NB4 (cell line): ENCODE measurements at regions not wholly inside any gene's neighbourhood (a gene's known extent, or its start where the extent isn't known, plus 50 kb on each side); places are given as distances from the start of the nearest gene placed in this dataset.

Source experiments
- DNase-seq: peaks from one replicate; pipeline ENCODE4 v3.0.0; 2010; ENCODE audit warnings: low read depth
- H3K4me3 ChIP-seq: one replicate; pipeline ENCODE4 v1.5.1; 2011; ENCODE audit warnings: mild to moderate bottlenecking, low read depth, low read length, moderate library complexity
- MYC ChIP-seq: IDR thresholded peaks from 2 replicates; pipeline ENCODE4 v1.6.1; 2011; ENCODE audit warnings: low read depth, low read length
- POLR2A ChIP-seq: IDR thresholded peaks from 2 replicates; pipeline ENCODE4 v1.6.1; 2011; ENCODE audit warnings: mild to moderate bottlenecking; ENCODE audit not compliant: insufficient read length; ENCODE audit errors: extremely low read depth
- TF ChIP-seq, protein P1 (sequence below): IDR thresholded peaks from 2 replicates; pipeline ENCODE4 v1.6.1; 2011; ENCODE audit warnings: low read depth, low read length
- TF ChIP-seq, protein P2 (sequence below): IDR thresholded peaks from one replicate; pipeline ENCODE4 v1.5.1; 2012; ENCODE audit warnings: low read depth, low read length

DNA sequence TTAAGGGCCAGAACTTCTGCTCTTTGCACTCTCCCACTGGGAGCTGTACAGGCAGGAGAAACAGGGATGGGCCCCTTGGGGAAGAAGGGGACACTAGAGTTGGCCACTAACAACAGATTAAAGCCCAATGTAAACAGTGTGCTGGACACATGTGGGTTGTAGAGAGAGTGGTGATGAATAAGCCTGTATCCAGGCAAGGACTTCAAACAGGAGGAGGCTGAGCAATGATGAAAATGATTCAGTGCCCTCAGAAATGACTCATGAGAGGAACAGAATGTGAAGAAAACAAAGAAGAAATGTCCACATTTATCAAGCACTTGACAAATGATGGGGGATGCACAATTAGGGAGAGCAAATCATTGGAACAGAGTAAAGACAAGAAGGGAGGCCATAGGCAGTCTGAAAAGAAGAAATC lies 242.3 kb downstream of the TBX18 start:
- DNase-seq, result no peak
- TF ChIP-seq MYC, result no peak
- TF ChIP-seq, protein P1, sequence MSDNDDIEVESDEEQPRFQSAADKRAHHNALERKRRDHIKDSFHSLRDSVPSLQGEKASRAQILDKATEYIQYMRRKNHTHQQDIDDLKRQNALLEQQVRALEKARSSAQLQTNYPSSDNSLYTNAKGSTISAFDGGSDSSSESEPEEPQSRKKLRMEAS, result no peak
- TF ChIP-seq, protein P2, sequence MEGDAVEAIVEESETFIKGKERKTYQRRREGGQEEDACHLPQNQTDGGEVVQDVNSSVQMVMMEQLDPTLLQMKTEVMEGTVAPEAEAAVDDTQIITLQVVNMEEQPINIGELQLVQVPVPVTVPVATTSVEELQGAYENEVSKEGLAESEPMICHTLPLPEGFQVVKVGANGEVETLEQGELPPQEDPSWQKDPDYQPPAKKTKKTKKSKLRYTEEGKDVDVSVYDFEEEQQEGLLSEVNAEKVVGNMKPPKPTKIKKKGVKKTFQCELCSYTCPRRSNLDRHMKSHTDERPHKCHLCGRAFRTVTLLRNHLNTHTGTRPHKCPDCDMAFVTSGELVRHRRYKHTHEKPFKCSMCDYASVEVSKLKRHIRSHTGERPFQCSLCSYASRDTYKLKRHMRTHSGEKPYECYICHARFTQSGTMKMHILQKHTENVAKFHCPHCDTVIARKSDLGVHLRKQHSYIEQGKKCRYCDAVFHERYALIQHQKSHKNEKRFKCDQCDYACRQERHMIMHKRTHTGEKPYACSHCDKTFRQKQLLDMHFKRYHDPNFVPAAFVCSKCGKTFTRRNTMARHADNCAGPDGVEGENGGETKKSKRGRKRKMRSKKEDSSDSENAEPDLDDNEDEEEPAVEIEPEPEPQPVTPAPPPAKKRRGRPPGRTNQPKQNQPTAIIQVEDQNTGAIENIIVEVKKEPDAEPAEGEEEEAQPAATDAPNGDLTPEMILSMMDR, result no peak
- TF ChIP-seq POLR2A, result no peak
- H3K4me3 ChIP-seq, result no peak overlapping the region

DNA sequence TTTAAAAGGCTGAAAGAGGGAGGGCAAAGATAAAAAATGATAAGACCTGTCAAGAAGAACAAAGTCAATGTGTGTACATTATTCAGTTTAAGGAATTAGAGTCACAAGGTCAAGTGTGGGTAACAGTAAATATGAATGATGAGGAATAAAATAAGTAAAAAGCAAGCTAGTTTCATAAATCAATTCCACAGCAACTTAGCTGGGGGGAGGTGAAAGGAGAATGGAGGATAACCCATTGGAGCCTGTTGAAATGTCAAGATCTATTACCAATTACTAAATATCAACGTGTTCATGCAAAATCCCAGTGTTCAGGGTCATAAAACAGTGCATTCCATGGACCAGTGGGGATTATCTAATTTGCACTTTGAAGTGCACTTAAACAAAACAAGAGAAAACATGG lies 242.9 kb downstream of the TBX18 start:
- no peak overlapping the region for H3K4me3 ChIP-seq
- no peak for DNase-seq
- TF ChIP-seq MYC (no peak), POLR2A (no peak)
- TF ChIP-seq, protein P2, result no peak
- TF ChIP-seq, protein P1, result no peak

DNA sequence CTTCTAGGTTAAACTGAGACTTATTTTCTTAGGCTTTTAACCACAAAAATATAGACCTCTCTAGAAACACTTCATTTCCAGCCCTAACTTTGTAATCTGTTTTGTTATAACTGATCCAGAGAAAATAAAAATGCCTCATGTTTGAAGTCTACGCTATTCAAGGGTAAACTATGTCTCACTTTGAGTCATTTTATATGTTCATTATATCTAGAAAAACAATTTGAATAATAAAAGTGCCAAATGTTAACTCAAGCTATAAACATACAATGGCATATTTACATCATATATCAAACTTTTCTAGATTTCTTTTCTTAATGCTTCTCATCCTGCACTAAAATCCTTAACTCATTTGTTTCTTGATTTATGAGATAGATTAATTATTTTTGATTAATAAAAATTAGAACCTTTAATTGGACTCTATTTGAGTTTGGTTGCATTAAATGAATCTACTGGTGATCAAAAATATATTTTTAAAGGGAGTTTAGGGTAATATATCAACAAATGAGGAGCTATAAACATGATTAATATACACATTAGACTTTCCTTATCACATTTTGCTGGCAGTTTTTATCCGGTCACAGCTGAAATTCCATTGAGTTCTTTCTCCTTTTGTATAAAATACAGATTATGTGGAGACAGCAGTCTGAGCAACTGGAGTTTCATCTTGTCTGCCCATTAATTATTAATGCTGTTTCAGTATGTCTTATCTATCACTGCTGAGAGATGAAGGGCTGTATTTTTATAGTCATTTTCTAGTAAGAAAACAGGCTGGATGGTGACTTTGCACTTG lies 246.5 kb downstream of the TBX18 start:
- TF ChIP-seq, protein P1, result no peak
- no peak for TF ChIP-seq POLR2A
- TF ChIP-seq, protein P2, result no peak
- TF ChIP-seq MYC, result no peak
- H3K4me3 ChIP-seq, result no peak overlapping the region
- no peak for DNase-seq

DNA sequence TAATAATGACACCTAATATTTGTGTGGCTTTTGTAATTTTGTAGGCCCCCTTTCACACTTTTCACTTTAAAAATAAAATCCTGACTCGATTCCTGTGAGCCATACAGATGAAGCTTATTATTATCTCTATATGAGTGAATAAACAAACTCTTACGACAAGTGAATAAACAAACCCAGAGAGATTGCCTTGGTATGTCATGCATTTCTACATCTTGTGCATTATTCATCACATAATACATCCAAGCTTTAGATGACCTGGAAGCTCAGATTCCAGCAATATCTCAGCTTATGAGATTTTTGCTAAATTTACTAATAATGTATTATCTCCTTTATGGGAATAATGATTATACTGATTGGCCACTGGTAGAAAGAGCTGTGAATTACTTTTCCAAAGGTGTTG lies 248.2 kb downstream of the TBX18 start:
- TF ChIP-seq, protein P1, result no peak
- TF ChIP-seq, protein P2, result no peak
- TF ChIP-seq MYC (no peak), POLR2A (no peak)
- DNase-seq, result no peak
- H3K4me3 ChIP-seq, result no peak overlapping the region

DNA sequence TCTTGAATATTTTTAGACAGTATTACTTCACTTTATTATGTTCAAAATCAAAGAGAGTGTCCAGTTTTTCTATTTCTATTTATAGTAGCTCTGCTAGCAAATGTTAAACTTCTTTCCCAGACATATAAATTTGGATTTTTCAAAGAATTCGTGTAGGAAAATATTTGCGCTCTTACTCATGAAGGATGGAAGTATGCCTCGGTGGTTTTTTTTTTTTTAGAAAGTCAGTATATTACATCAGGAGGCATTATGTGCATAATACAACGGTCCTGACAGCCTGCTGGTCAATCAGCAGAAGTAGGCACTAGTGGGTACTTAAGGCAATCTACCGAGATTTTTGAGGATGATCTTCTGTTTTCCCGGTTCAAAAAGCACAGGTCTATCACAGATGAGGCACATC lies 249.3 kb downstream of the TBX18 start:
- DNase-seq, result no peak
- no peak overlapping the region for H3K4me3 ChIP-seq
- TF ChIP-seq, protein P1, result no peak
- TF ChIP-seq, protein P2, result no peak
- no peak for TF ChIP-seq MYC
- no peak for TF ChIP-seq POLR2A
